NCI-H69 (cell line): ENCODE measurements at regions not wholly inside any gene's neighbourhood (a gene's known extent, or its start where the extent isn't known, plus 50 kb on each side); places are given as distances from the start of the nearest gene placed in this dataset.
"Not testable (repeated sequence)": the region's sequence is repeated elsewhere in the genome, so short reads cannot be mapped to it uniquely, and the experiment has no call there.

ENCODE experiments used
- DNase-seq: peaks from one replicate; lab custom pipeline; 2025; lab: John Stamatoyannopoulos, UW

GRCh38 chr9:65418966-65419365 lies 134.0 kb upstream of the FOXD4L5 start:
- not testable (repeated sequence) for DNase-seq

- DNase-seq: not testable (repeated sequence)
Measured at GRCh38 chr9:65416948-65417347, 131.9 kb upstream of the FOXD4L5 start.

GRCh38 chr9:65414249-65414648 lies 129.2 kb upstream of the FOXD4L5 start:
- not testable (repeated sequence) for DNase-seq

GRCh38 chr9:65413371-65413770 lies 128.4 kb upstream of the FOXD4L5 start:
- not testable (repeated sequence) for DNase-seq

GRCh38 chr9:65411901-65412300 lies 126.9 kb upstream of the FOXD4L5 start:
- DNase-seq: no peak

- DNase-seq: no peak
Measured at GRCh38 chr9:65411336-65411735, 126.3 kb upstream of the FOXD4L5 start.

- DNase-seq: no peak
Measured at GRCh38 chr9:65410926-65411325, 125.9 kb upstream of the FOXD4L5 start.

GRCh38 chr9:65409471-65409980 lies 124.5 kb upstream of the FOXD4L5 start:
- no peak for DNase-seq

GRCh38 chr9:65408806-65409205 lies 123.8 kb upstream of the FOXD4L5 start:
- not testable (repeated sequence) for DNase-seq

- DNase-seq: not testable (repeated sequence)
Measured at GRCh38 chr9:65406625-65407024, 121.6 kb upstream of the FOXD4L5 start.

GRCh38 chr9:65405766-65406165 lies 120.8 kb upstream of the FOXD4L5 start:
- DNase-seq: not testable (repeated sequence)

- DNase-seq: no peak
Measured at GRCh38 chr9:65405253-65405652, 120.2 kb upstream of the FOXD4L5 start.

- DNase-seq: no peak
Measured at GRCh38 chr9:65404232-65405006, 119.4 kb upstream of the FOXD4L5 start.

- no peak for DNase-seq
Measured at GRCh38 chr9:65403721-65404120, 118.7 kb upstream of the FOXD4L5 start.

- DNase-seq: not testable (repeated sequence)
Measured at GRCh38 chr9:65403072-65403471, 118.1 kb upstream of the FOXD4L5 start.

- not testable (repeated sequence) for DNase-seq
Measured at GRCh38 chr9:65402206-65402870, 117.3 kb upstream of the FOXD4L5 start.

GRCh38 chr9:65401456-65402045 lies 116.5 kb upstream of the FOXD4L5 start:
- not testable (repeated sequence) for DNase-seq

GRCh38 chr9:65400886-65401285 lies 115.9 kb upstream of the FOXD4L5 start:
- DNase-seq: no peak

GRCh38 chr9:65397763-65398719 lies 113.0 kb upstream of the FOXD4L5 start:
- not testable (repeated sequence) for DNase-seq

- DNase-seq: not testable (repeated sequence)
Measured at GRCh38 chr9:65397226-65397625, 112.2 kb upstream of the FOXD4L5 start.

GRCh38 chr9:65396601-65397000 lies 111.6 kb upstream of the FOXD4L5 start:
- not testable (repeated sequence) for DNase-seq
